GM12878 (cell line): ENCODE measurements at regions not wholly inside any gene's neighbourhood (a gene's known extent, or its start where the extent isn't known, plus 50 kb on each side); places are given as distances from the start of the nearest gene placed in this dataset.

Experiments
- ATAC-seq: fragments of 200-7000 bp; cut with Tn5 transposase; 3 replicates; pipeline ENCODE4 v1.9.1; 2020; ENCODE audit warnings: mild to moderate bottlenecking, moderate library complexity
- BruUV-seq: library from RNA; stranded (reverse); fragments of 400-500 nt; replicated peaks from 2 replicates; lab custom pipeline; 2021; lab: Mats Ljungman, UMichigan
- CTCF ChIA-PET: fragments of 300-600 bp; sonication (Branson Sonifier 250); formaldehyde crosslinking; extraction: SDS; loops from one replicate; lab custom pipeline; 2021; ENCODE audit warnings: inconsistent platforms; lab: Yijun Ruan, JAX
- POLR2A ChIA-PET: fragments of 350-600 bp; formaldehyde crosslinking; extraction: SDS; loops from one replicate; lab custom pipeline; 2021; ENCODE audit warnings: inconsistent platforms; lab: Charles Lee
- RAD21 ChIA-PET: fragments of 300-600 bp; sonication (Branson Sonifier 250); formaldehyde crosslinking; loops from one replicate; lab custom pipeline; 2023; ENCODE audit warnings: antibody characterized with exemption; ENCODE audit not compliant: unreplicated experiment; lab: Charles Lee
- SMC1A ChIA-PET: fragments of 300-600 bp; sonication (Branson Sonifier 250); formaldehyde crosslinking; loops from one replicate; lab custom pipeline; 2023; ENCODE audit not compliant: unreplicated experiment, uncharacterized antibody; lab: Charles Lee
- DNase-seq: peaks from one replicate; pipeline ENCODE4 v3.0.0-alpha.2; 2011; ENCODE audit warnings: low read depth, low spot score
- FAIRE-seq: peaks from 3 replicates; lab custom pipeline; 2011; peaks lifted over from hg19 to GRCh38; lab: Jason Lieb, UNC
- H2AFZ ChIP-seq: 2 replicates; pipeline ENCODE4 v1.6.0; 2011; ENCODE audit warnings: low read depth, low read length, control low read depth; ENCODE audit not compliant: control insufficient read depth
- H3K27ac ChIP-seq: 2 replicates; pipeline ENCODE4 v1.5.1; 2011; ENCODE audit warnings: control low read depth; ENCODE audit not compliant: control insufficient read depth, insufficient read depth
- H3K27me3 ChIP-seq, 2 experiments: replicated peaks in 1 of 2; 2 replicates each; pipeline versions ENCODE4 v1.6.0 to v1.6.1; 2011; ENCODE audit warnings: low read length in 1 of 2; ENCODE audit not compliant: control insufficient read depth in 2 of 2, insufficient read depth in 2 of 2
- H3K36me3 ChIP-seq, 2 experiments: 2 replicates each; pipeline ENCODE4 v1.5.1; 2011; ENCODE audit warnings: low read length in 1 of 2; ENCODE audit not compliant: control insufficient read depth in 2 of 2, insufficient read depth in 2 of 2
- H3K4me1 ChIP-seq: 2 replicates; pipeline ENCODE4 v1.6.1; 2011; ENCODE audit warnings: mild to moderate bottlenecking, low read length, moderate library complexity, mixed read lengths; ENCODE audit not compliant: control insufficient read depth, insufficient read depth
- H3K4me2 ChIP-seq: 2 replicates; pipeline ENCODE4 v1.6.0; 2011; ENCODE audit warnings: control low read depth; ENCODE audit not compliant: control insufficient read depth, insufficient read depth
- H3K4me3 ChIP-seq: fragments of 200-600 bp; sonication (generic); 2 replicates; pipeline ENCODE4 v1.5.1; 2016
- H3K79me2 ChIP-seq: 2 replicates; pipeline ENCODE4 v1.6.0; 2011; ENCODE audit warnings: low read length; ENCODE audit not compliant: control insufficient read depth, insufficient read depth
- H3K9ac ChIP-seq: 2 replicates; pipeline ENCODE4 v1.8.0; 2011; ENCODE audit warnings: low read length, control low read depth, mixed read lengths; ENCODE audit not compliant: control insufficient read depth, insufficient read depth
- H3K9me3 ChIP-seq: replicated peaks from 3 replicates; pipeline ENCODE4 v1.5.1; 2011; ENCODE audit warnings: mild to moderate bottlenecking, low read length; ENCODE audit not compliant: control insufficient read depth, insufficient read depth
- H4K20me1 ChIP-seq: 2 replicates; pipeline ENCODE4 v1.6.0; 2011; ENCODE audit not compliant: control insufficient read depth, insufficient read depth
- CEBPB ChIP-seq, 2 experiments: fragments of 150-350 bp in 1 of 2; IDR thresholded peaks; 2 replicates each; pipeline ENCODE4 v1.6.1; 2012 to 2014; ENCODE audit warnings: low read depth in 2 of 2, low read length in 2 of 2, borderline replicate concordance in 1 of 2, inconsistent platforms in 1 of 2
- DPF2 ChIP-seq: fragments of 450-650 bp; IDR thresholded peaks from 2 replicates; pipeline ENCODE4 v1.6.1; 2017; ENCODE audit warnings: mild to moderate bottlenecking
- E2F8 ChIP-seq: fragments of 450-650 bp; IDR thresholded peaks from 2 replicates; pipeline ENCODE4 v1.6.1; 2018; ENCODE audit warnings: mild to moderate bottlenecking, low read depth, moderate library complexity; ENCODE audit not compliant: partially characterized antibody
- ETV6 ChIP-seq, 2 experiments: fragments of 450-650 bp in 1 of 2; IDR thresholded peaks in 1 of 2; conservative IDR thresholded peaks in 1 of 2; 2 replicates each; pipeline ENCODE4 v1.6.1; 2014; ENCODE audit warnings: antibody characterized with exemption in 1 of 2, borderline replicate concordance in 1 of 2, low read depth in 1 of 2, mild to moderate bottlenecking in 1 of 2, moderate library complexity in 1 of 2
- FOXK2 ChIP-seq: fragments of 450-650 bp; IDR thresholded peaks from 2 replicates; pipeline ENCODE4 v1.6.1; 2017; ENCODE audit warnings: mild to moderate bottlenecking, moderate library complexity
- MAX ChIP-seq: IDR thresholded peaks from 2 replicates; pipeline ENCODE4 v1.6.1; 2012; ENCODE audit warnings: low read depth, low read length, improper control_type of control experiment
- MEF2B ChIP-seq: fragments of 450-650 bp; IDR thresholded peaks from 2 replicates; pipeline ENCODE4 v1.6.1; 2018; ENCODE audit warnings: mild to moderate bottlenecking, moderate library complexity; ENCODE audit not compliant: partially characterized antibody, poor library complexity, severe bottlenecking
- MTA3 ChIP-seq: IDR thresholded peaks from 2 replicates; pipeline ENCODE4 v1.6.1; 2012; ENCODE audit warnings: low read length, inconsistent platforms, borderline replicate concordance
- MYC ChIP-seq: IDR thresholded peaks from 2 replicates; pipeline ENCODE4 v1.6.1; 2011; ENCODE audit warnings: mild to moderate bottlenecking, low read length, moderate library complexity, inconsistent platforms; ENCODE audit not compliant: insufficient read depth, insufficient replicate concordance, insufficient read length, severe bottlenecking
- NR2C2 ChIP-seq: IDR thresholded peaks from 2 replicates; pipeline ENCODE4 v1.6.1; 2011; ENCODE audit warnings: borderline replicate concordance, low read depth; ENCODE audit not compliant: control insufficient read depth, insufficient read length
- RAD21 ChIP-seq: IDR thresholded peaks from 2 replicates; pipeline ENCODE4 v1.6.1; 2011; ENCODE audit warnings: mild to moderate bottlenecking, low read depth, low read length, moderate library complexity; ENCODE audit not compliant: insufficient read depth
- SIX5 ChIP-seq: IDR thresholded peaks from 2 replicates; pipeline ENCODE4 v1.6.1; 2011; ENCODE audit warnings: mild to moderate bottlenecking, low read depth, low read length, moderate library complexity; ENCODE audit not compliant: severe bottlenecking
- SP1 ChIP-seq: IDR thresholded peaks from one replicate; pipeline ENCODE4 v1.6.1; 2011; ENCODE audit warnings: low read depth, low read length
- YBX1 ChIP-seq: fragments of 450-650 bp; IDR thresholded peaks from 2 replicates; pipeline ENCODE4 v1.6.1; 2016; ENCODE audit warnings: antibody characterized with exemption
- ZNF384 ChIP-seq: IDR thresholded peaks from 2 replicates; pipeline ENCODE4 v1.6.1; 2012; ENCODE audit warnings: low read depth, mild to moderate bottlenecking, low read length, improper control_type of control experiment, borderline replicate concordance
- WGBS: methylation state at CpG from one replicate; pipeline ENCODE4 v1.1.6; 2016; ENCODE audit warnings: low lambda C conversion rate; ENCODE audit not compliant: insufficient replicate concordance, insufficient coverage; ENCODE audit errors: missing lambda C conversion rate; 5-methylcytosine and 5-hydroxymethylcytosine counted together
- in situ Hi-C: fragments of 300-500 bp; cut with MboI; formaldehyde crosslinking; loops from 9 replicates; pipeline ENCODE4 v1.14.3; 2018; ENCODE audit warnings: mixed read lengths
- intact Hi-C: fragments of 100-400 bp; cut with micrococcal nuclease; formaldehyde crosslinking; loops from one replicate; pipeline ENCODE4 v1.14.2; 2022; ENCODE audit not compliant: unreplicated experiment
- TF ChIP-seq, protein P1 (sequence below): fragments of 450-650 bp; IDR thresholded peaks from 2 replicates; pipeline ENCODE4 v1.6.1; 2017; ENCODE audit warnings: borderline replicate concordance
- TF ChIP-seq, protein P2 (sequence below): IDR thresholded peaks from 2 replicates; pipeline ENCODE4 v1.6.1; 2012; ENCODE audit warnings: low read depth, low read length, improper control_type of control experiment
- TF ChIP-seq, protein P3 (sequence below): IDR thresholded peaks from 2 replicates; pipeline ENCODE4 v1.6.1; 2012; ENCODE audit warnings: low read depth, low read length, improper control_type of control experiment

- TF ChIP-seq MEF2B (no peak), YBX1 (no peak), SIX5 (no peak), SP1 (no peak), MAX (no peak)
- TF ChIP-seq, all 136 proteins: peak for 0
These were observed 111.2 kb downstream of the KLF5 start (continued) for GRCh38 chr13:73169971-73170370.

DNA sequence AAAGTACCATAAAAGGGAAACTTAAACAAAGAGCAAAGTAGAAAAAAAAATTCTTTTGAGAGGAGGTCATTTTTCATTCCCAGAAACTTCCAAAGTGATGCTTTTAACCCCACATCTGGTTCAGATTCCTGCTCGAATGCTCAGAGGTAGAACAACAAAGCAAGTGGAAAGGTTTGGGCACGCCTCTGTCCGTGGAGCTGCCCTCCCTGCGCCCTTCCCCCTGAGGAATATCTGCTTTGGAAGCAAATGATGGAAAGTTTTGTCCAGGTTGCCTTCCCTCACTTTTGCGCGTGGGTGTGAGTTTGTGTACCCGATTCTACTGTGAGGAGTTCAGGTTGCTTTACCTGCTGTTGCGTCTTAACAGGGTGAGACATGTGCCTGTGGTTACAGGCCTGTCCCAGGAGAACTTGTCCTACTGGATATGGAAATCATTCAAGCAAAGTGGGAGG is 110.2 kb downstream of the KLF5 start:
- SMC1A ChIA-PET: no interaction called here
- TF ChIP-seq, protein P1, sequence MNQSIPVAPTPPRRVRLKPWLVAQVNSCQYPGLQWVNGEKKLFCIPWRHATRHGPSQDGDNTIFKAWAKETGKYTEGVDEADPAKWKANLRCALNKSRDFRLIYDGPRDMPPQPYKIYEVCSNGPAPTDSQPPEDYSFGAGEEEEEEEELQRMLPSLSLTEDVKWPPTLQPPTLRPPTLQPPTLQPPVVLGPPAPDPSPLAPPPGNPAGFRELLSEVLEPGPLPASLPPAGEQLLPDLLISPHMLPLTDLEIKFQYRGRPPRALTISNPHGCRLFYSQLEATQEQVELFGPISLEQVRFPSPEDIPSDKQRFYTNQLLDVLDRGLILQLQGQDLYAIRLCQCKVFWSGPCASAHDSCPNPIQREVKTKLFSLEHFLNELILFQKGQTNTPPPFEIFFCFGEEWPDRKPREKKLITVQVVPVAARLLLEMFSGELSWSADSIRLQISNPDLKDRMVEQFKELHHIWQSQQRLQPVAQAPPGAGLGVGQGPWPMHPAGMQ: no peak
- TF ChIP-seq FOXK2 (no peak), MYC (no peak), MTA3 (no peak), CEBPB (IDR thresholded peaks at IDR 0.05; ENCODE audit: borderline replicate concordance in 1 of 2, low read depth in 2 of 2, low read length in 2 of 2) (no peak), ZNF384 (no peak), NR2C2 (no peak), RAD21 (no peak), DPF2 (no peak), ETV6 (conservative IDR thresholded peaks at IDR 0.05 in 1 of 2, IDR thresholded peaks at IDR 0.05 in 1 of 2; ENCODE audit: borderline replicate concordance in 1 of 2, low read depth in 1 of 2) (no peak), E2F8 (no peak)
- TF ChIP-seq, protein P2, sequence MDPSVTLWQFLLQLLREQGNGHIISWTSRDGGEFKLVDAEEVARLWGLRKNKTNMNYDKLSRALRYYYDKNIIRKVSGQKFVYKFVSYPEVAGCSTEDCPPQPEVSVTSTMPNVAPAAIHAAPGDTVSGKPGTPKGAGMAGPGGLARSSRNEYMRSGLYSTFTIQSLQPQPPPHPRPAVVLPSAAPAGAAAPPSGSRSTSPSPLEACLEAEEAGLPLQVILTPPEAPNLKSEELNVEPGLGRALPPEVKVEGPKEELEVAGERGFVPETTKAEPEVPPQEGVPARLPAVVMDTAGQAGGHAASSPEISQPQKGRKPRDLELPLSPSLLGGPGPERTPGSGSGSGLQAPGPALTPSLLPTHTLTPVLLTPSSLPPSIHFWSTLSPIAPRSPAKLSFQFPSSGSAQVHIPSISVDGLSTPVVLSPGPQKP: no peak
- TF ChIP-seq, protein P3, sequence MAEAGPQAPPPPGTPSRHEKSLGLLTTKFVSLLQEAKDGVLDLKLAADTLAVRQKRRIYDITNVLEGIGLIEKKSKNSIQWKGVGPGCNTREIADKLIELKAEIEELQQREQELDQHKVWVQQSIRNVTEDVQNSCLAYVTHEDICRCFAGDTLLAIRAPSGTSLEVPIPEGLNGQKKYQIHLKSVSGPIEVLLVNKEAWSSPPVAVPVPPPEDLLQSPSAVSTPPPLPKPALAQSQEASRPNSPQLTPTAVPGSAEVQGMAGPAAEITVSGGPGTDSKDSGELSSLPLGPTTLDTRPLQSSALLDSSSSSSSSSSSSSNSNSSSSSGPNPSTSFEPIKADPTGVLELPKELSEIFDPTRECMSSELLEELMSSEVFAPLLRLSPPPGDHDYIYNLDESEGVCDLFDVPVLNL: no peak

More for the DNA sequence above, 110.2 kb downstream of the KLF5 start:
- intact Hi-C loops (no loop called here), in situ Hi-C loops (no loop called here)
- Histone ChIP-seq H3K4me2 (no peak overlapping the region), H4K20me1 (no peaks in the 10 kb centered on the region), H3K36me3 (no peaks in the 10 kb centered on the region), H2AFZ (no peak overlapping the region), H3K4me3 (no peak overlapping the region), H3K9ac (no peak overlapping the region), H3K79me2 (no peaks in the 10 kb centered on the region), H3K27ac (no peak overlapping the region), H3K27me3 (no peaks in the 10 kb centered on the region), H3K9me3 (no peaks in the 10 kb centered on the region), H3K4me1 (no peaks in the 10 kb centered on the region)
- ChIA-PET CTCF (no interaction called here), RAD21 (no interaction called here), POLR2A (no interaction called here)
- no peak for ATAC-seq
- no peak for FAIRE-seq
- 50% methylated on average over 8 of the region's 8 CpGs for WGBS
- DNase-seq: no peak
- BruUV-seq: no TSS peak
